Gastrocnemius medialis (tissue), 4 donors: ENCODE measurements at regions not wholly inside any gene's neighbourhood (a gene's known extent, or its start where the extent isn't known, plus 50 kb on each side); places are given as distances from the start of the nearest gene placed in this dataset.
A peak's percentile ranks its signal among the peaks of the same experiment; 100 is the strongest.

Experiments
- ATAC-seq, 2 donors: fragments of 150-250 bp; one replicate each; pipeline ENCODE4 v1.9.1; 2016
- DNase-seq, 2 donors: peaks; one replicate each; pipeline ENCODE4 v3.0.0-alpha.2; 2019
- H3K27ac ChIP-seq, 4 donors: fragments of 200-600 bp; sonication (generic); 1 replicate in 1 of 4; 2 replicates in 3 of 4; pipeline ENCODE4 v1.5.1; 2016 to 2018; ENCODE audit warnings: mild to moderate bottlenecking in 2 of 4, moderate library complexity in 1 of 4
- H3K27me3 ChIP-seq, 3 donors: fragments of 200-600 bp; sonication (generic) in 2 of 3; 1 replicate in 1 of 3; 2 replicates in 2 of 3; pipeline versions ENCODE4 v1.5.1 to v1.6.0; 2016 to 2019; ENCODE audit warnings: mild to moderate bottlenecking in 1 of 3, moderate library complexity in 1 of 3
- H3K36me3 ChIP-seq, 2 donors: fragments of 200-600 bp; sonication (generic) in 1 of 2; one replicate each; pipeline ENCODE4 v1.5.1; 2017 to 2018
- H3K4me1 ChIP-seq, 2 donors: fragments of 200-600 bp; sonication (generic) in 1 of 2; one replicate each; pipeline ENCODE4 v1.5.1; 2016 to 2017; ENCODE audit warnings: mild to moderate bottlenecking in 2 of 2
- H3K4me3 ChIP-seq, 4 donors: fragments of 200-600 bp; sonication (generic) in 3 of 4; 1 replicate in 1 of 4; 2 replicates in 3 of 4; pipeline ENCODE4 v1.5.1; 2016 to 2019; ENCODE audit warnings: mild to moderate bottlenecking in 2 of 4
- H3K9me3 ChIP-seq, 3 donors: fragments of 200-600 bp; sonication (generic) in 2 of 3; 1 replicate in 1 of 3; 2 replicates in 2 of 3; pipeline ENCODE4 v1.5.1; 2016 to 2019
- POLR2A ChIP-seq, 2 donors: fragments of 450-650 bp; IDR thresholded peaks; one replicate each; pipeline ENCODE4 v1.6.1; 2017; ENCODE audit warnings: antibody characterized with exemption in 2 of 2, mild to moderate bottlenecking in 2 of 2, moderate library complexity in 2 of 2
- in situ Hi-C, 4 donors: fragments of 200-750 bp; cut with MboI; loops; one replicate each; pipeline versions ENCODE4 v1.15.0 to v1.8.0; 2017; ENCODE audit warnings: low sequenced_read_pairs in 4 of 4
- intact Hi-C: fragments of 100-400 bp; cut with DNase I; formaldehyde crosslinking; loops from one replicate; pipeline ENCODE4 v1.15.1; 2023; ENCODE audit warnings: low total_unique reads
- TF ChIP-seq, protein P1 (sequence below), 5 experiments: fragments of 450-650 bp in 3 of 5; fragments of 200-600 bp in 2 of 5; sonication (generic) in 2 of 5; IDR thresholded peaks in 4 of 5; conservative IDR thresholded peaks in 1 of 5; 1 replicate in 4 of 5; 2 replicates in 1 of 5; pipeline ENCODE4 v1.5.1; 2016 to 2019; ENCODE audit warnings: antibody characterized with exemption in 5 of 5, mild to moderate bottlenecking in 3 of 5, moderate library complexity in 3 of 5

- H3K27ac ChIP-seq = peak overlapping the region in 1 of 4 donors; percentile 16
- no peaks in the 10 kb centered on the region for H3K9me3 ChIP-seq
- ATAC-seq (no peak), DNase-seq (no peak)
- no peaks in the 10 kb centered on the region for H3K27me3 ChIP-seq
- intact Hi-C loops (no loop called here), in situ Hi-C loops (no loop called here)
- H3K36me3 ChIP-seq = no peaks in the 10 kb centered on the region
- H3K4me1 ChIP-seq = peaks cover 0 to 6% of the 10 kb centered on the region in 2 donors
- H3K4me3 ChIP-seq = no peak overlapping the region
- TF ChIP-seq POLR2A (IDR thresholded peaks at IDR 0.05) = no peak
- TF ChIP-seq, protein P1, sequence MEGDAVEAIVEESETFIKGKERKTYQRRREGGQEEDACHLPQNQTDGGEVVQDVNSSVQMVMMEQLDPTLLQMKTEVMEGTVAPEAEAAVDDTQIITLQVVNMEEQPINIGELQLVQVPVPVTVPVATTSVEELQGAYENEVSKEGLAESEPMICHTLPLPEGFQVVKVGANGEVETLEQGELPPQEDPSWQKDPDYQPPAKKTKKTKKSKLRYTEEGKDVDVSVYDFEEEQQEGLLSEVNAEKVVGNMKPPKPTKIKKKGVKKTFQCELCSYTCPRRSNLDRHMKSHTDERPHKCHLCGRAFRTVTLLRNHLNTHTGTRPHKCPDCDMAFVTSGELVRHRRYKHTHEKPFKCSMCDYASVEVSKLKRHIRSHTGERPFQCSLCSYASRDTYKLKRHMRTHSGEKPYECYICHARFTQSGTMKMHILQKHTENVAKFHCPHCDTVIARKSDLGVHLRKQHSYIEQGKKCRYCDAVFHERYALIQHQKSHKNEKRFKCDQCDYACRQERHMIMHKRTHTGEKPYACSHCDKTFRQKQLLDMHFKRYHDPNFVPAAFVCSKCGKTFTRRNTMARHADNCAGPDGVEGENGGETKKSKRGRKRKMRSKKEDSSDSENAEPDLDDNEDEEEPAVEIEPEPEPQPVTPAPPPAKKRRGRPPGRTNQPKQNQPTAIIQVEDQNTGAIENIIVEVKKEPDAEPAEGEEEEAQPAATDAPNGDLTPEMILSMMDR (IDR thresholded peaks at IDR 0.05 in 4 of 5, conservative IDR thresholded peaks at IDR 0.05 in 1 of 5) = no peak
Observed at GRCh38 chr2:54396107-54396506, 60.0 kb upstream of the SPTBN1 start.

- no peak overlapping the region for H3K4me3 ChIP-seq
- in situ Hi-C loops = no loop called here
- peaks cover 0 to 9% of the 10 kb centered on the region in 2 donors for H3K4me1 ChIP-seq
Observed at GRCh38 chr2:54396798-54397197, 59.3 kb upstream of the SPTBN1 start.

DNA sequence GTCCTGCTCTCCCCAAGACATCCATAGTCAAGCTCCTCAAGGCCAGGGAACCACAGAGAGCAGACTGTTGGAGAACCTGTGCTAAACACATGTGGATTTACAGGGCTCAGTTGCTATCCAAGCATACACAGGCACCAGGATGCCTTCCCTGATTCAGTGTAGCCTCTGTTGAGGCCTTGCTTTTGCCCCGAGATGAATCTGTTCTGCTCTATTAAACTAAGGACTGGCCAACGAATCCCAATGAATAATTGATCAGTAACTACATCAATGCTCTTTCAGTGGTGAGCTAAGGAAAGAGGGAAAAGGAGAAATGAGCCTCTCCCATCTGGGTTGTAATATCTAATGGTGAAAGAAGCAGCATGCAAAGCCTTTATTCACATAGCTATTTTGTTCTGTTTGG is 58.7 kb upstream of the SPTBN1 start:
- H3K27me3 ChIP-seq = no peaks in the 10 kb centered on the region
- no peak overlapping the region for H3K27ac ChIP-seq
- intact Hi-C loops (no loop called here), in situ Hi-C loops (no loop called here)
- H3K9me3 ChIP-seq = no peaks in the 10 kb centered on the region
- ATAC-seq = no peak
- H3K36me3 ChIP-seq = no peaks in the 10 kb centered on the region
- TF ChIP-seq, protein P1 (IDR thresholded peaks at IDR 0.05 in 4 of 5, conservative IDR thresholded peaks at IDR 0.05 in 1 of 5) = no peak
- TF ChIP-seq POLR2A (IDR thresholded peaks at IDR 0.05) = no peak
- peaks cover 0 to 12% of the 10 kb centered on the region in 2 donors for H3K4me1 ChIP-seq
- no peak for DNase-seq
- H3K4me3 ChIP-seq = no peak overlapping the region

More at GRCh38 chr2:54396798-54397197, 59.3 kb upstream of the SPTBN1 start:
- Histone ChIP-seq H3K27me3 (no peaks in the 10 kb centered on the region), H3K9me3 (no peaks in the 10 kb centered on the region), H3K36me3 (no peaks in the 10 kb centered on the region), H3K27ac (no peak overlapping the region)
- ATAC-seq = no peak
- TF ChIP-seq, protein P1 (IDR thresholded peaks at IDR 0.05 in 4 of 5, conservative IDR thresholded peaks at IDR 0.05 in 1 of 5) = no peak
- no peak for TF ChIP-seq POLR2A (IDR thresholded peaks at IDR 0.05)
- intact Hi-C loops = no loop called here
- DNase-seq = no peak

DNA sequence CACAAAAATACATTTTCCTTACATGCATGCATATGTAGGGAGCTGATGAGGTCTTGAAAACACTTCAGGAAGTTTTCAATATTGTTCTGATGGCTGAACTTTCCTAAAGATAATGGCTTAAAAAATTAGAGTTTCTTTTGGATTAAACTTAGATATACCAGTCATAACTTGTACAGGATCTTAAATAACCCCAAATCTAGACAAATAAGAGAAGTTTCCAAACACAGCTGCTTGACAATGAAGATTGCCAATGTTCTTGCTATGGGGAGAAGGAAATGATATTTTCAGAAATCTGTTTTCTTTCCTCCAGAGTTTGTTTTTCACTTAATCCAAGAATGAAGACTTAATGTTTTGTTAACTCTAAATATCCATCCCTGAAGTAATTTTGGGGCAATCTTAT is 54.6 kb upstream of the SPTBN1 start:
- no peaks in the 10 kb centered on the region for H3K27me3 ChIP-seq
- no peak for TF ChIP-seq POLR2A (IDR thresholded peaks at IDR 0.05)
- TF ChIP-seq, protein P1 (IDR thresholded peaks at IDR 0.05 in 4 of 5, conservative IDR thresholded peaks at IDR 0.05 in 1 of 5) = no peak
- intact Hi-C loops = loop anchor here (1.0 kb wide), 1 partner anchor 18 kb away; no protein-coding TSS in a partner anchor
- peak overlapping the region; percentile 37 to 70 (median 64) for H3K27ac ChIP-seq
- peaks cover 0 to 10% of the 10 kb centered on the region in 2 donors for H3K4me1 ChIP-seq
- no peaks in the 10 kb centered on the region for H3K36me3 ChIP-seq
- H3K9me3 ChIP-seq = no peaks in the 10 kb centered on the region
- ATAC-seq (no peak), DNase-seq (no peak)
- in situ Hi-C loops = no loop called here
- H3K4me3 ChIP-seq = no peak overlapping the region

DNA sequence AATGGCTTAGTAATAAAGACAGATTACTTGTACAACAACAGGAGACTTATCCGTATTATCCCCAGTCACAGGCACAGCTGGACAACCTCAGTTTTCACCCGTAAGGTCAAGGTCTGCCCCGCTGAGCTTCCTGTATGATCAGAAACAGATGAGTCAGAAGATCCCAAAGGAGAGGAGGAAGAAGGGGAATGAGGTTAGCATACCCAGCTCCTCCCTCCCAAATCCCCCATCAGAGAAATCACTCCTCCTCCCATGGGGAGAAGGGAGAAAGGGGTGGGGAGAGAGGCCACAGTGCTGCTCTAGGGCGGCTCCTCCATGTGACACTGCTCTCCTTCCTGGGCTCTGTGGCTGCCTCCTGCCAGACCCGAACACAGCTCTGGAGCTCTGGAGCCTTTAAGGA is 53.8 kb upstream of the SPTBN1 start:
- ATAC-seq (peak; percentile 81 to 83), DNase-seq (peak; percentile 27 to 46)
- peak overlapping the region; percentile 37 to 70 (median 64) for H3K27ac ChIP-seq
- intact Hi-C loops (no loop called here), in situ Hi-C loops (no loop called here)
- TF ChIP-seq, protein P1 (IDR thresholded peaks at IDR 0.05 in 4 of 5, conservative IDR thresholded peaks at IDR 0.05 in 1 of 5) = no peak
- no peak for TF ChIP-seq POLR2A (IDR thresholded peaks at IDR 0.05)
- no peaks in the 10 kb centered on the region for H3K9me3 ChIP-seq
- H3K36me3 ChIP-seq = no peaks in the 10 kb centered on the region
- no peaks in the 10 kb centered on the region for H3K27me3 ChIP-seq
- H3K4me1 ChIP-seq = peaks cover 0 to 10% of the 10 kb centered on the region in 2 donors
- H3K4me3 ChIP-seq = no peak overlapping the region
